ENCODE measurements at regions not wholly inside any gene's neighbourhood (a gene's known extent, or its start where the extent isn't known, plus 50 kb on each side); places are given as distances from the start of the nearest gene placed in this dataset.

DNA sequence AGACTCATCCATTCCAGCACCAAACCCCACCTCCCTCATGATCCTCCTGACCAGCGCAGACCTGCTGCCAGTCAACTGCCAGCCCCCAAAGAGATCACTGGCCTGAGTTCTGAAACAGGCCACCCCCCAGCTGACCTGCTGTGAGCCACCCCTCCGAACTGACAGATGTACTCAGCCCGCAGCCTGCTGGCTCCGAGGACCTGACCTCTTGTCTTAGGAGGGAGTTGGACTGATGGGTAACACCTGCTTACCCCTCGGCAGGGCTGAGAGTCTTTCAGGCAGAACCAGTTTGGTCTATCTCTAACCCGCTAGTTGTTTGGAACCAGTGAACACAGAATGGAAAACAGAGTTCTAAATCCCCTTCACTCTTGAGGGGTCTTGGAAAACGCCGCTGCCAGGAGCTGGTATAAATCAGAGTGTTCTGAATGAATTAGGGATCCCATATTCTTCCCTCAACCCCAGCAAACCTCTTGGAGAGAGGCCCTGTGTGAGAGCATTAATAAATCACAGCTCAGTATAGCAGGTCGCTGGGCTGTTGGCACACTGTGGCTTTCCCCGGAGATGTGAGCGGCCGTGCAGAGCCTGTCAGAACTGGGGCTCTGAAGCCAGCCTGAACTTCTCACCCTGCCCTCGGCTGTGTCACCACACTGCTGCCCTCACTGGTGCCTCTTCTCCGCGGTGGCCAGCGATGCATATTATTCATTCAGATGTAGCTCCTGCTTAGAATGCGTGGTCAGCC is 165.1 kb upstream of the NCAM1 start:
- BruUV-seq (replicated peaks): no TSS peak
- DNase-seq (ENCODE audit: low read depth, low spot score) (no peak), FAIRE-seq (no peak)
- TF ChIP-seq JUN (IDR thresholded peaks at IDR 0.05; ENCODE audit: borderline replicate concordance, insufficient read depth, insufficient read length, low read depth): no peak
- TF ChIP-seq POLR2AphosphoS5 (IDR thresholded peaks at IDR 0.05; ENCODE audit: insufficient read depth, low read depth, low read length): no peak
- H3K27me3 ChIP-seq (ENCODE audit: control insufficient read depth in 2 of 2, insufficient read depth in 2 of 2, low read length in 2 of 2): no peaks in the 10 kb centered on the region
- no peak overlapping the region for H3K4me3 ChIP-seq (replicated peaks in 1 of 3; ENCODE audit: insufficient read depth in 1 of 3, low read depth in 1 of 3, low read length in 3 of 3)
- H3K9me3 ChIP-seq (replicated peaks; ENCODE audit: control insufficient read depth, insufficient read depth, low read length): no peaks in the 10 kb centered on the region
- no peaks in the 10 kb centered on the region for H3K9me1 ChIP-seq (replicated peaks; ENCODE audit: control insufficient read depth, extremely low read depth, insufficient read depth, low read length)
- intact Hi-C loops (cut with micrococcal nuclease): loop anchor here (1.0 to 10.0 kb wide), 3 partner anchors 208 to 501 kb away; no protein-coding TSS in a partner anchor
- H3K27ac ChIP-seq (ENCODE audit: insufficient read depth, low read depth, low read length): no peak overlapping the region
- H3K36me3 ChIP-seq (ENCODE audit: control insufficient read depth in 2 of 2, extremely low read depth in 1 of 2, insufficient read depth in 2 of 2, low read length in 2 of 2): no peaks in the 10 kb centered on the region
- POLR2A ChIA-PET: no interaction called here
- H4K20me1 ChIP-seq (replicated peaks; ENCODE audit: control insufficient read depth, extremely low read depth, insufficient read depth, low read length): no peaks in the 10 kb centered on the region
- no peak overlapping the region for H3K4me2 ChIP-seq (ENCODE audit: insufficient read depth, low read length)
- H2AFZ ChIP-seq (ENCODE audit: low read depth, low read length): no peak overlapping the region
- no peaks in the 10 kb centered on the region for H3K4me1 ChIP-seq (ENCODE audit: control insufficient read depth, extremely low read depth, insufficient read depth, low read length)
- no peak overlapping the region for H3K9ac ChIP-seq (replicated peaks; ENCODE audit: extremely low read depth, insufficient read depth, low read length)
- dilution Hi-C loops (cut with MboI; ENCODE audit: extremely low pct_ligation_motif_present, low sequenced_read_pairs): no loop called here
- CTCF ChIA-PET: interaction anchor here (1.2 to 1.8 kb wide), 2 partner anchors 208 kb away, joined by 4 to 28 read pairs; no protein-coding TSS in a partner anchor
- no peaks in the 10 kb centered on the region for H3K79me2 ChIP-seq (ENCODE audit: control insufficient read depth, insufficient read depth, low read length)

DNA sequence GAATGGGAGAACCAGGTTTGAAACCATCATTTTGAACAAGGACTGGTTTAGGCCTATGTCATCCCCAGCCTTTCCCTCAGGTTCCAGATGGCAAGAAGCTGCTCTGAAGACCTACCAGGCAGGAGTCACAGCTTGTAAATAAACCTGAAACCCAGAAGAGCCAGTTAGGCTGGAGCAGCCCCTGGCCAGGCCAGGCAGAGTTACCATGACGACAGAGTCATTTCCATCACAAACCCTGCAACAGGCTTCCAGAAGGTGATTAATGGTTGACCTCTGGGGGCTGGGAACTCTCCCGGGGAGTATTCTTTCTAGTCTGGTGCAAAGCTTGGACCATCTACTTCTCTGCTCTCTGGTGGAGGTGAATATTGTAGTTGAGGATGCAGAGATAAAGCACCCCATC is 164.1 kb upstream of the NCAM1 start:
- intact Hi-C loops (cut with micrococcal nuclease): loop anchor here (5.0 to 10.0 kb wide), 2 partner anchors 490 to 502 kb away; no protein-coding TSS in a partner anchor

More for the DNA sequence above, 164.1 kb upstream of the NCAM1 start:
- Histone ChIP-seq H3K27me3 (ENCODE audit: control insufficient read depth in 2 of 2, insufficient read depth in 2 of 2, low read length in 2 of 2) (no peaks in the 10 kb centered on the region), H3K79me2 (ENCODE audit: control insufficient read depth, insufficient read depth, low read length) (no peaks in the 10 kb centered on the region), H3K4me3 (replicated peaks in 1 of 3; ENCODE audit: insufficient read depth in 1 of 3, low read depth in 1 of 3, low read length in 3 of 3) (no peak overlapping the region), H4K20me1 (replicated peaks; ENCODE audit: control insufficient read depth, extremely low read depth, insufficient read depth, low read length) (no peaks in the 10 kb centered on the region), H3K9me3 (replicated peaks; ENCODE audit: control insufficient read depth, insufficient read depth, low read length) (no peaks in the 10 kb centered on the region), H3K4me2 (ENCODE audit: insufficient read depth, low read length) (no peak overlapping the region), H3K9me1 (replicated peaks; ENCODE audit: control insufficient read depth, extremely low read depth, insufficient read depth, low read length) (no peaks in the 10 kb centered on the region), H3K36me3 (ENCODE audit: control insufficient read depth in 2 of 2, extremely low read depth in 1 of 2, insufficient read depth in 2 of 2, low read length in 2 of 2) (no peaks in the 10 kb centered on the region), H2AFZ (ENCODE audit: low read depth, low read length) (no peak overlapping the region), H3K27ac (ENCODE audit: insufficient read depth, low read depth, low read length) (no peak overlapping the region), H3K9ac (replicated peaks; ENCODE audit: extremely low read depth, insufficient read depth, low read length) (no peak overlapping the region), H3K4me1 (ENCODE audit: control insufficient read depth, extremely low read depth, insufficient read depth, low read length) (no peaks in the 10 kb centered on the region)
- no peak for FAIRE-seq
- no TSS peak for BruUV-seq (replicated peaks)
- no peak for DNase-seq (ENCODE audit: low read depth, low spot score)
- TF ChIP-seq, protein P1, sequence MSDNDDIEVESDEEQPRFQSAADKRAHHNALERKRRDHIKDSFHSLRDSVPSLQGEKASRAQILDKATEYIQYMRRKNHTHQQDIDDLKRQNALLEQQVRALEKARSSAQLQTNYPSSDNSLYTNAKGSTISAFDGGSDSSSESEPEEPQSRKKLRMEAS (IDR thresholded peaks at IDR 0.05; ENCODE audit: insufficient read depth, insufficient read length): no peak
- TF ChIP-seq JUN (IDR thresholded peaks at IDR 0.05; ENCODE audit: borderline replicate concordance, insufficient read depth, insufficient read length, low read depth) (no peak), MYC (IDR thresholded peaks at IDR 0.05; ENCODE audit: low read depth, low read length) (no peak), POLR2A (IDR thresholded peaks at IDR 0.05; ENCODE audit: low read depth, low read length) (no peak), EZH2 (IDR thresholded peaks at IDR 0.05; ENCODE audit: borderline replicate concordance, low read depth, low read length, severe bottlenecking) (no peak), FOS (IDR thresholded peaks at IDR 0.05; ENCODE audit: borderline replicate concordance, insufficient read depth, low read length) (no peak), GATA2 (IDR thresholded peaks at IDR 0.05; ENCODE audit: insufficient read depth, insufficient read length, low read depth, low read length) (no peak), POLR2AphosphoS5 (IDR thresholded peaks at IDR 0.05; ENCODE audit: insufficient read depth, low read depth, low read length) (no peak)
- TF ChIP-seq, protein P2, sequence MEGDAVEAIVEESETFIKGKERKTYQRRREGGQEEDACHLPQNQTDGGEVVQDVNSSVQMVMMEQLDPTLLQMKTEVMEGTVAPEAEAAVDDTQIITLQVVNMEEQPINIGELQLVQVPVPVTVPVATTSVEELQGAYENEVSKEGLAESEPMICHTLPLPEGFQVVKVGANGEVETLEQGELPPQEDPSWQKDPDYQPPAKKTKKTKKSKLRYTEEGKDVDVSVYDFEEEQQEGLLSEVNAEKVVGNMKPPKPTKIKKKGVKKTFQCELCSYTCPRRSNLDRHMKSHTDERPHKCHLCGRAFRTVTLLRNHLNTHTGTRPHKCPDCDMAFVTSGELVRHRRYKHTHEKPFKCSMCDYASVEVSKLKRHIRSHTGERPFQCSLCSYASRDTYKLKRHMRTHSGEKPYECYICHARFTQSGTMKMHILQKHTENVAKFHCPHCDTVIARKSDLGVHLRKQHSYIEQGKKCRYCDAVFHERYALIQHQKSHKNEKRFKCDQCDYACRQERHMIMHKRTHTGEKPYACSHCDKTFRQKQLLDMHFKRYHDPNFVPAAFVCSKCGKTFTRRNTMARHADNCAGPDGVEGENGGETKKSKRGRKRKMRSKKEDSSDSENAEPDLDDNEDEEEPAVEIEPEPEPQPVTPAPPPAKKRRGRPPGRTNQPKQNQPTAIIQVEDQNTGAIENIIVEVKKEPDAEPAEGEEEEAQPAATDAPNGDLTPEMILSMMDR (IDR thresholded peaks at IDR 0.05; ENCODE audit: extremely low read depth in 1 of 2, insufficient read depth in 1 of 2, low read depth in 1 of 2, low read length in 2 of 2): no peak
- ChIA-PET POLR2A (no interaction called here), CTCF (interaction anchor here (1.2 kb wide), 1 partner anchor 209 kb away, joined by 4 read pairs; no protein-coding TSS in a partner anchor)
- dilution Hi-C loops (cut with MboI; ENCODE audit: extremely low pct_ligation_motif_present, low sequenced_read_pairs): no loop called here
